NCI-H2107 treated with DMSO at 0.1 percent for 48 hours (cell line): ENCODE measurements at regions not wholly inside any gene's neighbourhood (a gene's known extent, or its start where the extent isn't known, plus 50 kb on each side); places are given as distances from the start of the nearest gene placed in this dataset.
A peak's percentile ranks its signal among the peaks of the same experiment; 100 is the strongest.
"Not testable (repeated sequence)": the region's sequence is repeated elsewhere in the genome, so short reads cannot be mapped to it uniquely, and the experiment has no call there.

Experiments
- DNase-seq: peaks from one replicate; lab custom pipeline; 2025; ENCODE audit not compliant: unreplicated experiment; lab: John Stamatoyannopoulos, UW

- no peak for DNase-seq
Observed at GRCh38 chr2:6107290-6107689, 415.1 kb downstream of the SOX11 start.

DNA sequence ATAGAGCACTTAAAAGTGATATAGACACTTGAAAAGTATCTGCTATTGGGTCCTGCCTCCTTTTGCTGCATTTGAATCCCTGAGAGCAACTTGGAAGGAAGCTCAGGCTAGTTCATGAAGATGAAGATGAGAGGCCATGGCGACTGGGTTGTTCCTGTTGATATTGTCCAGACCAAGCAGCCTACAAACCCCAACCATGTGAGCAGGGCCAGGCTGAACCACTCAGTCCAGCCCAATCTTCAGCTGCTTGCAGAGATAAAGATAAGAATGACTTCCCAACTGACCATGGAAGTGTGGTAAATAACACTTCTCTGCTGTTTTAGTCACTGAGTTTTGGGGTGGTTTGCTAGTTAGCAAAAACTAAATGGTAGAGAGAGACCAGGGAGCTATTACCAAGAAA lies 417.6 kb downstream of the SOX11 start:
- DNase-seq: no peak

DNA sequence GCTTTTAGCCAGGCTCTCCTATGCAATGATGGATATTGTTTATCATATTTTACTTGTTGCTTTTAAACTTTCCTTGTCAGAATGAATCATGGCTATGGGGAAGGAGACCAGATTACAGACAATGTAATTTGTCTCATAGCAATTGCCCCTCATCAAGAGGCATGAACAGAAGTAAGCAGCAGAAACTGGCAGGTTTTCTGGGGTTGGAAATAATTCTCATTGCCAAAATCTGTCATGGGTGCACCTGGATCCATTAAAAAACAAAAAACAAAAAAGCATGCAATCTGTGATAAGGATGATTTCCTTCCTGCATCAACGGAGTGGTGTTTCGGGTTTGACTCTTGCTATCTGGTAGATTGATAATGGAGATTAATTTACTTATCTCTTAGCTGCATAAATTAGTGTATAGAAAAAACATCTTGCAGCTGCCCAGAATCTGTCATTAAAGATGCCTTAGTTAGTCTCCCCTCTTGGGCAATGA lies 419.6 kb downstream of the SOX11 start:
- no peak for DNase-seq

GRCh38 chr2:6113786-6114185 lies 421.6 kb downstream of the SOX11 start:
- no peak for DNase-seq

DNA sequence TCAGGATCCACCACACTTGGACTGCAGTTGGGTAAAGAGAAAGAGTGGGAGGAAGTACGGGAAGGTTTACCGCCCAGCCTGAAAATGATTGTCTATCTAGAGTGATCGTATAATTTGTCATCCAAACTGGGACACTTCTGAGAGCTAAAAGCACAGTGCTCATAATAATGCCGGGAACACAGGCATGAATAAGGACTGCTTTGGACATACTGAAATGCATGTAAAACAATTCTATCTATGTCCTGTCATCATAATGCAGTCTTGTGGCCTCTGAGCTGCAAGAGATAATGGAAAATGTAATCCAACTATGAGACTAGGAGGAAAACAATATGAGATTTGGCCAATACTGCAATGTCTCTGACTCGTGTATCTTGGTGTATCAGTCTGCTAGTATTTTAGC lies 435.5 kb downstream of the SOX11 start:
- no peak for DNase-seq

DNA sequence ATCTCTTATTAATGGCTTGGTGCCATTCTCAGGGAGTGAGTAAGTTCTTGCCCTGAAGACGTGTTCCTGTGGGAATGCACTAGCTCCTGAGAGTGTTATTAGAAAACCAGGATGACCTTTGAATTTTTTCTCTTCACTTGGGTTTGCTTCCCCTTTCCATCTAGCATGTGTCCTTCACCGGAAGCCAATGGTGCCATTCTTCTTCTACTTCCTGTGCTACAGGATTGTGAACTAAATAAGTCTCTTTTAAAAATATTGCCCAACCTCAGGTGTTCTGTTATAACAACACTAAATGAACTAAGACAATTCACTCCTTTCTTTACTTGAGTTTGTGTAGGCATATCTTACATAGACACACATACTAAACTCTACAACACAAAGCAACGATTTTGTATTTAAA lies 447.0 kb downstream of the SOX11 start:
- DNase-seq: no peak

DNA sequence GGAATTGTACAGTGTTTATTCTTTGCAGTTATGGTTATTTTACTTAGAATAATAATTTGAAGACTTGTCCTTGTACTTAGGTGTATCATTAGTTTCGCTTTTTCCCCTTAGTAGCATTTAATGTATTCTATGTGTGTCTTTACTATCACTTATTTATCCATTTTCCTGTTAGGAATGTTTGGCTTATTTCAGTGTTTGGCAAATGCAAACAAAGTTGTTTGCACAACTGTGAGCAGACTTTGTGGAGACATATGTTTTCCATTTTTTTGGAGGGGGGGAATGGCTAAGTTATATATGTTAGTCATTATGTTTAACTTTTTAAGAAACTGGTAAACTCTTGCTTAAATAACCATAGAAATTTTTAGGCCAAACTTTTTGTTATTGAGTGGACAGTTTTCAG lies 447.7 kb downstream of the SOX11 start:
- DNase-seq: no peak

DNA sequence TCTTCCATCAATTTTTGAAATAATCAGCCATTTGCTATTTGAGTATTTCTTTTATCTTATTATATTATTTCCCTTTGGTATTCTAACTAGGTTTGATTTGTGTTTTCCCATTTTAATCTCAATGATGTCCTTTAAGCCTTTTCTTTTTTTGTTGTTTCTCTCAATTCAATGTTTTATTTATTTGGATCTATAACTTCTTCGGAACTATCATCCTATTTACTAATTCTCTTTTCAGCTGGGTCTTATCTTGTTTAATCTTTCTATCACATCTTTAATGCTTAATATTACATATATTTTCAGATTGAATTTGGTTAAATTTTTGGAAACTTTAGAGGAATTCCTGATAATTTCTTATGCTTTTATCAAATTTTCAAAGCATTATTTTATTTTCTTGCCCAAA lies 448.3 kb downstream of the SOX11 start:
- no peak for DNase-seq

GRCh38 chr2:6143812-6144211 lies 451.6 kb downstream of the SOX11 start:
- no peak for DNase-seq

DNA sequence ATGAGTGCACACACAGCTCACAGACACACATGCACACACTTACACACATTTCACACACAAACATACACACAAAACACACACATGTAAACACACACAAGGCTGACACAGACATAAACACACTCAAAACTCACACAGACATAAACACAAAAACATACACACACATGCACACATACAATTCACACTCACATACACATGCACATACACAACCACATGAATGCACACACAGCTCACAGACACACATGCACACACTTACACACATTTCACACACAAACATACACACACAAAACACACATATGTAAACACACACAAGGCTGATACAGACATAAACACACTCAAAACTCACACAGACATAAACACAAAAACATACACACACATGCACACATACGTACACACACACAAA lies 455.0 kb downstream of the SOX11 start:
- not testable (repeated sequence) for DNase-seq

GRCh38 chr2:6148882-6149281 lies 456.7 kb downstream of the SOX11 start:
- no peak for DNase-seq

DNA sequence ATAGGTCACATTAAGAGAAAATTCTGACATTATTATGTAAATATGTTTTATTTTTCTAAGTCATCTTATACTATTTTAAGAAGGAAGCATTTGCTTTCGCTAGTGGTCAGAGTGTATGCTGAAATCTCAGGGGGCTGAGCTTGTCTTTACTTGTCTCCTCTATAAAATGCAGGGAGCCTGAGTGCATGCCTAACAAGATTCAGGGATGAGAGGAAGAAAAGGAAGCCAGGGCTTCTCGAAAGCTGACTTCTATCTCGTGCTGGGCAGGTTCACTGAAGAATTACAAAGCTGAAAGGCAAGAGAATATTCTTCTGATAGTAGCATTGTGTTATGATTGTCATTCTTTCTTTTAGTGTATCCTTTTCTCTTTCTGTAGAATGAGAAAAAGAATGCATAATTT lies 467.4 kb downstream of the SOX11 start:
- no peak for DNase-seq

- DNase-seq: no peak
Observed at GRCh38 chr2:6163932-6164331, 471.7 kb downstream of the SOX11 start.

- DNase-seq: no peak
Observed at GRCh38 chr2:6164986-6165747, 473.0 kb downstream of the SOX11 start.

GRCh38 chr2:6167592-6168138 lies 475.5 kb downstream of the SOX11 start:
- no peak for DNase-seq

- no peak for DNase-seq
Observed at GRCh38 chr2:6168485-6168884, 476.3 kb downstream of the SOX11 start.

GRCh38 chr2:6171294-6171693 lies 479.1 kb downstream of the SOX11 start:
- no peak for DNase-seq

DNA sequence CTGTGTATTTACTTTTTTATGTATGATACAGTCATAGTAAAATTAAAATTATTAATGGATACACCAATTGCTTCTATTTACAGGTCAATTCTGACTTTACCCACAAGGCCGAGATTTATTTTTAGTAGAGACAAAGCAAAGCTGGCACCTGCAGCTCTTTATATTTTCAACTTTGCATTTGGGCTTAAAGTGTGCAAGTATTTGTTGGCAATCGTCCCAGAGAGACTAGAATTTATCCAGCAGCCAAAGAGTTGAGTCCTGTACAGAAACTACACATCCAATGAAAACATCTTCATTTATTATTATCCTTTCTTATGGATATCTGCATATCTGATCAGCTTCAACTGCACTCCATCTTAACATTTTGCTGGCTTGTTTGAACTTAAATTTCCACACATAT lies 485.6 kb downstream of the SOX11 start:
- DNase-seq: no peak

- DNase-seq: no peak
Observed at GRCh38 chr2:6181525-6181924, 489.3 kb downstream of the SOX11 start.

DNA sequence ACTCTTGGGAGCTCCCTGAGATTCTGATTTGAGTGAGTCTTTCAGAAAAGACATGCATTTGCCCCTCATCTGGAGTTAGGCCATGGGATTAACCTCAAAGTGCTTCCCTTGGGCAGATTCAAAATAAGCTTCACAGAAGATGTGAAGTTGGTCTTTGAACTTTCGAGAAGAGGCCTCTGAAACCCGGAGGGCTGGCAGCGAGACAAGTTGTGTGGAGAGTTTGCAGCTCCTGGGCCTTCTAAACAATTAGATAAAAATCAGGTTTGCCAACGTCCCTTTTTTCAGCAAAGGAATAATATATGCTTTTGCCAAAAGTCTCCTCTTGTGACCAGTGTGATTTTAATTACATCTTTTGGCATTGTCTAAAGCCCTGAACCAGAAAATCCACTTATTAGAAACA lies 489.7 kb downstream of the SOX11 start:
- no peak for DNase-seq

GRCh38 chr2:6183226-6183625 lies 491.0 kb downstream of the SOX11 start:
- no peak for DNase-seq

GRCh38 chr2:6184532-6185292 lies 492.5 kb downstream of the SOX11 start:
- peak; percentile 14 for DNase-seq
